ACHN (cell line): ENCODE measurements at regions not wholly inside any gene's neighbourhood (a gene's known extent, or its start where the extent isn't known, plus 50 kb on each side); places are given as distances from the start of the nearest gene placed in this dataset.
"Not testable (repeated sequence)": the region's sequence is repeated elsewhere in the genome, so short reads cannot be mapped to it uniquely, and the experiment has no call there.

ENCODE experiments used
- DNase-seq: peaks from one replicate; pipeline ENCODE4 v3.0.0-alpha.2; 2015
- in situ Hi-C: cut with HindIII; loops from 2 replicates; pipeline ENCODE4 v1.10.0; 2017; ENCODE audit warnings: low sequenced_read_pairs, low pct_ligation_motif_present, low pct_unique_long_range_greater_than_20kb

GRCh38 chr7:36045830-36046341 is 107.2 kb upstream of the EEPD1 start:
- in situ Hi-C loops, result no loop called here
- DNase-seq, result no peak

- in situ Hi-C loops, result no loop called here
- no peak for DNase-seq
Measured at GRCh38 chr7:36047091-36047658, 105.9 kb upstream of the EEPD1 start.

DNA sequence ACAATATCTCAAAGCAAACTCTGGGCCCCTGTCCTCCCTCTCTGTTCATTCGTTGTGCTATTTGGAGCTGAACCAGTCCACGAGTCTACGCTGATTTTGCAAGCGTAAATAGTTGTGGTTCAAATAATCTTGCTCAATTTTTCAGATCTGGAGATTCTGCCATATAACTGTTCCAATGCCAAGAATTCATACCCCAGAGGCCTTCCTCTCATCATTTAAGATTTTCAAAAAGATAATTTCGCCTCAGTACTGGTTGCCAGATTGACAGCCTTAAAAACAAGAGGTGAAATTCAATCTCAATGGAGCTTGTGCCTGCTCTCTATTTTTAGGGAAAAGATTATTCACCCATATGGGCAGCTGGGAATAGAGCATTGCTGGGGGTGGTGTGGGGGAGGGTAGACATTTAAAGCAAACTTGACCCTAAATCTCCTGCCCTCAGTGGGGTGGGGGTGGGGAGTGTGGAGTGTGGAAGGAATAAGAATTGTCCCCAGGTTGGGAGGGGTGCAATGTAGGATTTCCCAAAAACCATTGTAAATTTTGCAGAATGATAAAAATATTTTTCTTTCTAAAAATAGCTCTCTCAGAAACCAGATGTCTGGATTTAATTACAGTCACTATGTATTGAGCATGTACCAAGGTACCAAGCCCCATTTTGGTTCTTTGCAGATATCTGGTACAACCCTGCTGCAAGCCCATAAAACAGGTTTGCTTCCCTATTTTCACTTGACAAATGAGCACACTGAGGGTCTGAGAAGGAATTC is 104.7 kb upstream of the EEPD1 start:
- DNase-seq, result no peak
- in situ Hi-C loops, result no loop called here

DNA sequence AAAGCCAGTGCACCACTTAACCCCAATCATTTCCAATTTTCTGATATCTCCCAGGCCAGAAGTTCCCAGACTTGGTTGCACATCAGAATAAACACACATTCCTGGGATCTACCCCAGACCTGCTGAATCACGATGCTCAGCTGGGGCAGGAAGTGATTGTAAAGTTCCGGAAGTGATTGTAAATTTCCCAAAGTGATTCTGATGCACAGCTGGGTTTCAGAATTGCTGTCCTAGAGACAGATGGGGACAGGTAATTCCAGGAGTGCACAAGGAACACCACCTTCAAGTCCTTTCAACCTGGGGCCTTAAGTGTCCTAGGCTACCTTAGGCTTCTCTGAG is 104.2 kb upstream of the EEPD1 start:
- in situ Hi-C loops, result no loop called here
- DNase-seq, result no peak

GRCh38 chr7:36051501-36051900 is 101.6 kb upstream of the EEPD1 start:
- DNase-seq, result no peak
- in situ Hi-C loops, result no loop called here

GRCh38 chr7:36053589-36053988 is 99.5 kb upstream of the EEPD1 start:
- no peak for DNase-seq
- in situ Hi-C loops, result no loop called here

GRCh38 chr7:36054637-36055036 is 98.4 kb upstream of the EEPD1 start:
- DNase-seq, result no peak
- in situ Hi-C loops, result no loop called here

GRCh38 chr7:36055207-36055606 is 97.8 kb upstream of the EEPD1 start:
- in situ Hi-C loops, result no loop called here
- no peak for DNase-seq

GRCh38 chr7:36057323-36057722 is 95.7 kb upstream of the EEPD1 start:
- in situ Hi-C loops, result no loop called here
- DNase-seq, result no peak

DNA sequence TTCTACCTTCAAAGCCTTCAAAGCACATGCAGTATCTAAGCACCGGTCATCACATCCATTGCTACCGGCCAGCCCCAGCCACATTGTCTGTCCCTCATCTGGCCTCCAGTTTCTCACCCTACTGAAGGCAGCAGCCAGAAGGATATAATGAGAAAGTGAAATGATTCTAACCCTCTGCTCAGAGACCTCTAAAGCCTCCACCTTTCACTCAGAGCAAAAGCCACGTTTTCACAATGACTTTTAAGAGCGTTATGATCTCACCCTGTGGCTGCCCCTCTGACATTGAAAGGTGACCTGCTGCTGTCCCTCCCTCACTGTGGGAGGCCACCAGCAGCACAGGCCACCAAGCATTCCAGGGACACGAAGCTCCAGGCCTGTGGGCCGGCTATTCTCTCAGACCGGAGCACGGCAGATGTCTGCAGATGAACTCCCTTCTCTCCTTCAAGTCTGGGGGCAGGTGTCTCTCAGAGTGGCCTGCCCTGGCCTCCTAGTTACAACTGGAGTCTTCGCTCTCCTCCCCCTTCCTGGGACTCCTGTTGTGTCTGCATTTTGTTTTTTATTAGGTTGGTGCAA is 94.9 kb upstream of the EEPD1 start:
- in situ Hi-C loops, result no loop called here
- DNase-seq, result no peak

DNA sequence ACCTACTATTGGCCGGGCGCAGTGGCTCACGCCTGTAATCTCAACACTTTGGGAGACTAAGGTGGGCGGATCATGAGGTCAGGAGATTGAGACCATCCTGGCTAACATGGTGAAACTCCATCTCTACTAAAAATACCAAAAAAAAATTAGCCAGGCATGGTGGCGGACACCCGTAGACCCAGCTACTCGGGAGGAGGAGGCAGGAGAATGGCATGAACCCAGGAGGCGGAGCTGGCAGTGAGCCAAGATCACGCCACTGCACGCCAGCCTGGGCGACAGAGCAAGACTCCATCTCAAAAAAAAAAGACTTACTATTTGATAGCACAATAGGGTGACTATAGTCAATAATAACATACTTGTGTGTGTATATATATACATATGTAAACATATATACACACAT is 92.7 kb upstream of the EEPD1 start:
- in situ Hi-C loops, DNase-seq: not testable (repeated sequence)

- DNase-seq, result no peak
- in situ Hi-C loops, result no loop called here
Measured at GRCh38 chr7:36062154-36062815, 90.8 kb upstream of the EEPD1 start.

DNA sequence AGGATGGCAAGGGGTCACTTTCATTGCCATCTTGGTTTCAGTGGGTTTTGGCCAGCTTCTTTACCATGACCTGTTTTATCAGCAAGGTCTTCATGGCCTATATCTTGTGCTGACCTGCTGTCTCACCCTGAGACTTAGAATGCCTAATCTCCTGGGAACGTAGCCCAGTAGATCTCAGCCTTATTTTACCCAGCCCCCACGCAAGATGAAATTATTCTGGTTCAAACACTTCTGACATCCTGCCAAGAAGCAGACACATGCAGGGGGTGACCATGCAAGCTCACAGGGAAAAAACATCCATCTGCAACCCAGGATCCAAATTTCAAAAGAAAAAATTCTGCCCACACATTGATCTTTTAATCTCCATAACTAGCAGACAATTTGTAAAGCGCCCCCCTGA is 88.4 kb upstream of the EEPD1 start:
- in situ Hi-C loops, result no loop called here
- DNase-seq, result no peak

DNA sequence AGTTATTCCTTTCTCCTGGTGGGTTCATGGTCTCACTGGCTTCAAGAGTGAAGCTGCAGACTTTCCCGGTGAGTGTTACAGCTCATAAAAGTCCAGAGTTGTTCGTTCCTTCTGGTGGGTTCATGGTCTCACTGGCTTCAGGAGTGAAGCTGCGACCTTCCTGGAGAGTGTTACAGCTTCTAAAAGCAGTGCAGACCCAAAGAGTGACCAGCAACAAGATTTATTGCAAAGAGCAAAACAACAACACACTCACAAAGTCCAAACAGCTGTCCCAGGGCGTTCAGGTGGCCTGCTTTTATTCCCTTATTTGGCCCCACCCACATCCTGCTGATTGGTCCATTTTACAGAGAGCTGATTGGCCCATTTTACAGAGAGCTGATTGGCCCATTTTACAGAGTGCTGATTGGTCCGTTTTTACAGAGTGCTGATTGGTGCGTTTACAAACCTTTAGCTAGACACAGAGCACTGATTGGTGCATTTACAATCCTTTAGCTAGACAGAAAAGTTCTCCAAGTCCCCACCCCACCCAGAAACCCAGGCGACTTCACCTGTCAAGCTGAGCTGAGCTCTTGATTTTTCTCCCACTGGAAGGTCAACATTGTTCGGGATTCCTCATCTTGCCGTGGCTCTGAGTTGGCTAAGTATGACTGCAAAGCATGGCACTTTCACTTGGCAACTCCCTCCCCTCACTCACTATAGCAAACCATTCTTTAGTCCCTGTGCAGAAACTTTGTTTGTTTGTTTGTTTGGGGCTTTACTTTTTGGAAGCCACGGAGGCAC is 87.3 kb upstream of the EEPD1 start:
- in situ Hi-C loops, DNase-seq: not testable (repeated sequence)

DNA sequence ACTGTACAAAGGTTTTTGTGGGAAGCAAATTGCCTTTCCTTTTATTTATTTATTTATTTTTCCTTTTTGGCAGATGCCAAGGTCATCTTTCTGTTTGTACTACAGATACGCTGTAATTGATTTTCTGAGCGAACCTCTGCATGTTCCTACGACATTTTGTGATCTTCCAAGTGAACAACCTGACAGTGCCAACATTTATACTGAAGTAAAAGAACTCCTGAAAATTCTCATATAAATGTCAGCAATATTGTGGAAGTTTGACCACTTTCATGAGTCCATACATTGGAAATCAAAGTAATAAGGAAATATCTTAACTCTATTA is 86.8 kb upstream of the EEPD1 start:
- in situ Hi-C loops, result no loop called here
- no peak for DNase-seq

DNA sequence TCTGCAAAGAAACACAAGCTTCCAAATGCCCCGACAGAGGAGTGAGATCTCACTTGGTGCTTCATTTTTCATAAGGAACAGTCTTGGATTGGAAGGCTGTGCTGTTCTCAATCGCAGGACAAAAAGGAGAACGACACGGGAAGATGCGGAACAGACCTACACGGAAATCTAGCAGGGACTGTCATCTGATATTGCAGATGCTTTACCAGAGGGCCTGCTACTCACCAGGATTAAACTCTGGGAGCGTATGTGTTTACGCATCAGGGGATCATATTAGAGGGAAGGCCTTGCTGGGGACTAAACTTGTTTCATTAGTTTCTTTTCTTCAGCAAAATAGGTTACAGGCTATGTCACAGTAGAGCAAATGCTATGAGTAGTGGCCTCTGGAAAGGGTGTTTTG is 82.8 kb upstream of the EEPD1 start:
- no peak for DNase-seq
- in situ Hi-C loops, result no loop called here

- no peak for DNase-seq
- in situ Hi-C loops, result no loop called here
Measured at GRCh38 chr7:36071605-36072004, 81.4 kb upstream of the EEPD1 start.

GRCh38 chr7:36072620-36073019 is 80.4 kb upstream of the EEPD1 start:
- in situ Hi-C loops, result no loop called here
- no peak for DNase-seq

GRCh38 chr7:36075561-36075960 is 77.5 kb upstream of the EEPD1 start:
- DNase-seq, result no peak
- in situ Hi-C loops, result no loop called here
